ENCODE measurements at regions not wholly inside any gene's neighbourhood (a gene's known extent, or its start where the extent isn't known, plus 50 kb on each side); places are given as distances from the start of the nearest gene placed in this dataset.

DNA sequence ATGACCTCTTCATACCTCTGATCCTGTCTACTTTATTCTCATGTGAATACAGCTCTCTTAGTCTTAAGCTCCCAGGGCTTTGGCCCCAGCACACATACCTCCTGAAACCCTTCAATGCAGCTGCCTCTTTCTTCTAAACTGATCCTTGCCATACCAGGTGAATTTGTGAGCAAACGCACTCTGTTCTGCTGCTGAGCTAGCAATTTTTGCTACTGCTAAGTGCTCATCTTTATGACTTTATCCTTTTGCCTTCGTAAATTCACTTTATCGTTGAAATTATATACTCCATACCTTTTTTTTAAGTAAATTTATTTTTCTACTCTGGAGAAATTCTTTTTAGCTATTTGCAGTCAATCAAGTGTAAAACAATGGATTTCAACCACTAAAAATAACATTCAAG, 287.7 kb downstream of the CMPK2 start:
- Histone ChIP-seq H3K79me2 (no peaks in the 10 kb centered on the region), H2AFZ (no peak overlapping the region), H3K9me3 (ENCODE audit: low read depth) (no peaks in the 10 kb centered on the region), H3K27me3 (no peaks in the 10 kb centered on the region), H3K36me3 (replicated peaks; ENCODE audit: insufficient read depth, low read depth) (no peaks in the 10 kb centered on the region), H4K20me1 (ENCODE audit: insufficient read depth, poor library complexity, severe bottlenecking) (no peaks in the 10 kb centered on the region), H3K27ac (no peak overlapping the region), H3K4me3 (no peak overlapping the region), H3K9me2 (replicated peaks; ENCODE audit: insufficient read depth) (no peaks in the 10 kb centered on the region), H3K4me1 (ENCODE audit: insufficient read depth) (no peaks in the 10 kb centered on the region), H3K4me2 (no peak overlapping the region)
- 85% methylated on average over 3 of the region's 3 CpGs for WGBS (ENCODE audit: low lambda C conversion rate, missing lambda C conversion rate)
- DNase-seq (ENCODE audit: low spot score) = no peak
- TF ChIP-seq, protein P1, sequence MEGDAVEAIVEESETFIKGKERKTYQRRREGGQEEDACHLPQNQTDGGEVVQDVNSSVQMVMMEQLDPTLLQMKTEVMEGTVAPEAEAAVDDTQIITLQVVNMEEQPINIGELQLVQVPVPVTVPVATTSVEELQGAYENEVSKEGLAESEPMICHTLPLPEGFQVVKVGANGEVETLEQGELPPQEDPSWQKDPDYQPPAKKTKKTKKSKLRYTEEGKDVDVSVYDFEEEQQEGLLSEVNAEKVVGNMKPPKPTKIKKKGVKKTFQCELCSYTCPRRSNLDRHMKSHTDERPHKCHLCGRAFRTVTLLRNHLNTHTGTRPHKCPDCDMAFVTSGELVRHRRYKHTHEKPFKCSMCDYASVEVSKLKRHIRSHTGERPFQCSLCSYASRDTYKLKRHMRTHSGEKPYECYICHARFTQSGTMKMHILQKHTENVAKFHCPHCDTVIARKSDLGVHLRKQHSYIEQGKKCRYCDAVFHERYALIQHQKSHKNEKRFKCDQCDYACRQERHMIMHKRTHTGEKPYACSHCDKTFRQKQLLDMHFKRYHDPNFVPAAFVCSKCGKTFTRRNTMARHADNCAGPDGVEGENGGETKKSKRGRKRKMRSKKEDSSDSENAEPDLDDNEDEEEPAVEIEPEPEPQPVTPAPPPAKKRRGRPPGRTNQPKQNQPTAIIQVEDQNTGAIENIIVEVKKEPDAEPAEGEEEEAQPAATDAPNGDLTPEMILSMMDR (IDR thresholded peaks at IDR 0.05; ENCODE audit: poor library complexity) = no peak
- no peak for TF ChIP-seq EZH2phosphoT487 (IDR thresholded peaks at IDR 0.05; ENCODE audit: low read depth, severe bottlenecking, unreplicated experiment)
- no peak for TF ChIP-seq EZH2 (IDR thresholded peaks at IDR 0.05; ENCODE audit: borderline replicate concordance)

DNA sequence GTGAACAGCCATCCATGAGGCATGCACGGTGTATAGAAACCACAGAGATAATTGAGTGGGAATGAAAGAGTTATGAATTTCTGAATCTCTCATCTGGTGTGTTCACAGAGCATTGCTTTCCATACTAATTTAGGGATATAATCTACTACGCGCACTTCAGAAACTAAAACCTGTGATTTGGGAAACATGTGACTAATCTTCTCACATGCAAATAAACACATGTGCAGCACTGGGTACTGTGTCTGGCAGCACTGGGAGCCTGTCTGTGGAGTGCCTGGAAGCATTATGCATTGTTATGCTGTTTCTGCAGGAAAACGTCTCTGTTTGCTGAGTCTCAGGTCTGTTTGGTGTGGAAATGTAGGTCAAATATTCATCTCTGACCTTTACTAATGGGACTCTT, 287.3 kb downstream of the CMPK2 start:
- TF ChIP-seq, protein P1 (IDR thresholded peaks at IDR 0.05; ENCODE audit: poor library complexity) = no peak
- TF ChIP-seq EZH2 (IDR thresholded peaks at IDR 0.05; ENCODE audit: borderline replicate concordance) (no peak), EZH2phosphoT487 (IDR thresholded peaks at IDR 0.05; ENCODE audit: low read depth, severe bottlenecking, unreplicated experiment) (no peak)
- Histone ChIP-seq H3K27ac (no peak overlapping the region), H3K36me3 (replicated peaks; ENCODE audit: insufficient read depth, low read depth) (no peaks in the 10 kb centered on the region), H3K4me3 (no peak overlapping the region), H2AFZ (no peak overlapping the region), H3K9me3 (ENCODE audit: low read depth) (no peaks in the 10 kb centered on the region), H3K4me1 (ENCODE audit: insufficient read depth) (no peaks in the 10 kb centered on the region), H3K4me2 (no peak overlapping the region), H3K27me3 (no peaks in the 10 kb centered on the region), H3K79me2 (no peaks in the 10 kb centered on the region), H4K20me1 (ENCODE audit: insufficient read depth, poor library complexity, severe bottlenecking) (no peaks in the 10 kb centered on the region), H3K9me2 (replicated peaks; ENCODE audit: insufficient read depth) (no peaks in the 10 kb centered on the region)
- 74% methylated on average over 4 of the region's 4 CpGs for WGBS (ENCODE audit: low lambda C conversion rate, missing lambda C conversion rate)
- no peak for DNase-seq (ENCODE audit: low spot score)

DNA sequence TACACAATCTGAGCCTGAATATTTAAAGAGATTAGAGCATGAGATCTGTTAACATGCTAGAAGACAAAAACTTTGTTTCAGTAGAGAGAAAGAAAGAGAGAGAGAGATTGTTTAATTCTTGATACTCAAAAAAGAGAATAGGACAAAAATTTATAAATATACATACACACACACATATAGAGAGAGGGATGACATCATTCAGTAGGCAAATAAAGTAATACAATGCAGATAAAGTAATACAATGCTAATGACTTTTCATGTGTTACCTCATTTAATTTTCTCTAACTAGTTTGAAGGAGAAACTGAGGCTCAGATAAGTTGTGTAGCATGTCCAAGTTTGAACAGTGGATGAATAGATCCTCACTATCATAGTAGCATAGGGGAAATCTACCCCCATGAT, 286.4 kb downstream of the CMPK2 start:
- Histone ChIP-seq H3K27me3 (no peaks in the 10 kb centered on the region), H3K27ac (no peak overlapping the region), H3K9me2 (replicated peaks; ENCODE audit: insufficient read depth) (no peaks in the 10 kb centered on the region), H3K79me2 (no peaks in the 10 kb centered on the region), H3K36me3 (replicated peaks; ENCODE audit: insufficient read depth, low read depth) (no peaks in the 10 kb centered on the region), H3K4me3 (no peak overlapping the region), H2AFZ (no peak overlapping the region), H4K20me1 (ENCODE audit: insufficient read depth, poor library complexity, severe bottlenecking) (no peaks in the 10 kb centered on the region), H3K4me1 (ENCODE audit: insufficient read depth) (no peaks in the 10 kb centered on the region), H3K4me2 (no peak overlapping the region), H3K9me3 (ENCODE audit: low read depth) (no peaks in the 10 kb centered on the region)
- TF ChIP-seq EZH2phosphoT487 (IDR thresholded peaks at IDR 0.05; ENCODE audit: low read depth, severe bottlenecking, unreplicated experiment) = no peak
- TF ChIP-seq EZH2 (IDR thresholded peaks at IDR 0.05; ENCODE audit: borderline replicate concordance) = no peak
- TF ChIP-seq, protein P1 (IDR thresholded peaks at IDR 0.05; ENCODE audit: poor library complexity) = no peak
- DNase-seq (ENCODE audit: low spot score) = no peak

DNA sequence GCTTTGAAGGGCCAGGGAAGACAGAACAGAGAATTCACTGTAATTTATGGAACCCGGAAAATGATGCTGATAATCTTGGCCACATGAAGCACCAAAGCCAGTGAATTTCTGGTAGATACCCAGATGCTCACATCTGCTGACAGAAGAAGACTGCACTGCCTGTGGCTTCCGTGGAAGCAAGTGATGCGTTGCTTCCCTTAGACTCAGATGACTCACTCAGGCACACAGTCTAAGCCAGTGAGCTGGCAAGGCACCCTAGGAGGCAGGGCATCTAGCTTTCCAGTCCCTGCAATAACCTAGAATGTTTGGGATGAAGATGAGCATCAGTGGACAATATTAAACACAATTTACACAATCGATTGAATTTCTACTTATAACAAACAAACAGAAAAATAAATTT, 284.7 kb downstream of the CMPK2 start:
- no peaks in the 10 kb centered on the region for H4K20me1 ChIP-seq (ENCODE audit: insufficient read depth, poor library complexity, severe bottlenecking)
- no peaks in the 10 kb centered on the region for H3K9me2 ChIP-seq (replicated peaks; ENCODE audit: insufficient read depth)
- no peaks in the 10 kb centered on the region for H3K79me2 ChIP-seq
- no peak overlapping the region for H2AFZ ChIP-seq
- no peaks in the 10 kb centered on the region for H3K27me3 ChIP-seq
- H3K4me3 ChIP-seq = no peak overlapping the region
- no peak for DNase-seq (ENCODE audit: low spot score)
- WGBS (ENCODE audit: low lambda C conversion rate, missing lambda C conversion rate) = 82% methylated on average over 4 of the region's 4 CpGs
- H3K9me3 ChIP-seq (ENCODE audit: low read depth) = no peaks in the 10 kb centered on the region
- H3K4me2 ChIP-seq = no peak overlapping the region
- H3K27ac ChIP-seq = no peak overlapping the region
- TF ChIP-seq EZH2 (IDR thresholded peaks at IDR 0.05; ENCODE audit: borderline replicate concordance) (no peak), EZH2phosphoT487 (IDR thresholded peaks at IDR 0.05; ENCODE audit: low read depth, severe bottlenecking, unreplicated experiment) (no peak)
- TF ChIP-seq, protein P1 (IDR thresholded peaks at IDR 0.05; ENCODE audit: poor library complexity) = no peak
- no peaks in the 10 kb centered on the region for H3K4me1 ChIP-seq (ENCODE audit: insufficient read depth)
- H3K36me3 ChIP-seq (replicated peaks; ENCODE audit: insufficient read depth, low read depth) = no peaks in the 10 kb centered on the region

All from hepatocyte (in vitro differentiated cells).